Panc1 (cell line): ENCODE measurements at regions not wholly inside any gene's neighbourhood (a gene's known extent, or its start where the extent isn't known, plus 50 kb on each side); places are given as distances from the start of the nearest gene placed in this dataset.

Source experiments
- CTCF ChIP-seq: fragments of 450-650 bp; IDR thresholded peaks from 2 replicates; pipeline ENCODE4 v1.5.1; 2017; ENCODE audit warnings: mild to moderate bottlenecking
- POLR2AphosphoS5 ChIP-seq: IDR thresholded peaks from 2 replicates; pipeline ENCODE4 v1.6.1; 2012; ENCODE audit warnings: mild to moderate bottlenecking, low read depth, low read length, moderate library complexity
- REST ChIP-seq, 2 experiments: IDR thresholded peaks; 2 replicates each; pipeline ENCODE4 v1.6.1; 2011 to 2012; ENCODE audit warnings: low read depth in 2 of 2, control low read depth in 1 of 2, low read length in 1 of 2, mild to moderate bottlenecking in 1 of 2, moderate library complexity in 1 of 2; ENCODE audit not compliant: insufficient read depth in 1 of 2

- TF ChIP-seq REST (IDR thresholded peaks at IDR 0.05; ENCODE audit: insufficient read depth in 1 of 2, low read depth in 2 of 2, low read length in 1 of 2), result no peak
- no peak for TF ChIP-seq CTCF
- TF ChIP-seq POLR2AphosphoS5, result no peak
Measured at GRCh38 chr17:14940938-14941265, 324.2 kb downstream of the PMP22 start.
